Spleen (tissue), 11 donors: ENCODE measurements at regions not wholly inside any gene's neighbourhood (a gene's known extent, or its start where the extent isn't known, plus 50 kb on each side); places are given as distances from the start of the nearest gene placed in this dataset.
A peak's percentile ranks its signal among the peaks of the same experiment; 100 is the strongest.

Source experiments
- DNase-seq: peaks from one replicate; pipeline ENCODE4 v3.0.0-alpha.2; 2020
- H3K27ac ChIP-seq, 8 donors: fragments of 200-600 bp; sonication (generic) in 7 of 8; 1 replicate in 4 of 8; 2 replicates in 4 of 8; pipeline versions ENCODE4 v1.5.0 to v1.8.0; 2016 to 2021; ENCODE audit warnings: inconsistent platforms in 4 of 8, mild to moderate bottlenecking in 4 of 8, moderate library complexity in 1 of 8
- H3K27me3 ChIP-seq, 7 donors: fragments of 200-600 bp; sonication (generic) in 6 of 7; replicated peaks in 1 of 7; 1 replicate in 4 of 7; 2 replicates in 3 of 7; pipeline versions ENCODE4 v1.5.0 to v1.8.0; 2016 to 2021; ENCODE audit warnings: inconsistent platforms in 3 of 7, mild to moderate bottlenecking in 1 of 7
- H3K36me3 ChIP-seq, 6 donors: fragments of 200-600 bp; sonication (generic) in 5 of 6; 1 replicate in 4 of 6; 2 replicates in 2 of 6; pipeline versions ENCODE4 v1.5.0 to v1.8.0; 2016 to 2021; ENCODE audit warnings: inconsistent platforms in 2 of 6
- H3K4me1 ChIP-seq, 6 donors: fragments of 200-600 bp; sonication (generic) in 5 of 6; 1 replicate in 3 of 6; 2 replicates in 3 of 6; pipeline versions ENCODE4 v1.5.0 to v1.8.0; 2016 to 2021; ENCODE audit warnings: inconsistent platforms in 3 of 6
- H3K4me3 ChIP-seq, 8 donors: fragments of 200-600 bp; sonication (generic) in 7 of 8; 1 replicate in 4 of 8; 2 replicates in 4 of 8; pipeline versions ENCODE4 v1.5.0 to v1.8.0; 2016 to 2021; ENCODE audit warnings: inconsistent platforms in 4 of 8, mild to moderate bottlenecking in 4 of 8, moderate library complexity in 2 of 8
- H3K9me3 ChIP-seq, 8 donors: fragments of 200-600 bp; sonication (generic) in 7 of 8; 1 replicate in 4 of 8; 2 replicates in 4 of 8; pipeline versions ENCODE4 v1.5.0 to v1.8.0; 2016 to 2021; ENCODE audit warnings: inconsistent platforms in 4 of 8
- CTCF ChIP-seq, 11 experiments: fragments of 200-600 bp in 7 of 11; fragments of 450-650 bp in 4 of 11; sonication (generic) in 4 of 11; IDR thresholded peaks in 8 of 11; conservative IDR thresholded peaks in 3 of 11; 1 replicate in 7 of 11; 2 replicates in 4 of 11; pipeline versions ENCODE4 v1.4.0 to v1.8.0; 2016 to 2021; ENCODE audit warnings: antibody characterized with exemption in 11 of 11, inconsistent platforms in 4 of 11, mild to moderate bottlenecking in 1 of 11
- POLR2A ChIP-seq, 3 donors: fragments of 450-650 bp; IDR thresholded peaks; one replicate each; pipeline ENCODE4 v1.5.1; 2017; ENCODE audit warnings: antibody characterized with exemption in 3 of 3, mild to moderate bottlenecking in 1 of 3
- POLR2AphosphoS5 ChIP-seq, 3 donors: sonication (generic); formaldehyde crosslinking; IDR thresholded peaks; one replicate each; pipeline ENCODE4 v1.5.1; 2017; ENCODE audit warnings: antibody characterized with exemption in 3 of 3
- WGBS, 5 donors: extraction: QIAGEN DNeasy Blood & Tissue Kit in 3 of 5; methylation state at CpG; one replicate each; pipeline versions ENCODE4 v1.1.5 to v1.1.7; 2013 to 2018; 5-methylcytosine and 5-hydroxymethylcytosine counted together
- intact Hi-C: fragments of 100-400 bp; cut with DNase I; formaldehyde crosslinking; loops from one replicate; pipeline ENCODE4 v1.15.0; 2023; ENCODE audit warnings: low total_unique reads
- donor health status: healthy with polysubstance abuse.
- donor health status: DM: no; HTN: no; CAD: no; lungs with moderate emphysema.
- donor health status: DM: no; HTN: no; CAD: no.
- donor health status: Bipolar disorder and iron deficiency.
- donor health status: healthy.
- donor health status: DM: no; HTN: no; CAD: no.
- donor health status: DM: yes; HTN: yes; CAD: no.

GRCh38 chr12:43291516-43291915, 260.5 kb downstream of the ADAMTS20 start:
- Histone ChIP-seq H3K36me3 (no peaks in the 10 kb centered on the region), H3K4me1 (no peaks in the 10 kb centered on the region), H3K9me3 (no peaks in the 10 kb centered on the region), H3K27ac (no peak overlapping the region), H3K4me3 (no peak overlapping the region), H3K27me3 (no peaks in the 10 kb centered on the region)
- 80 to 95% (median 86%) methylated on average over 3 of the region's 3 CpGs for WGBS, 5 donors
- no peak for TF ChIP-seq POLR2AphosphoS5 (IDR thresholded peaks at IDR 0.05)
- TF ChIP-seq CTCF (IDR thresholded peaks at IDR 0.05 in 8 of 11, conservative IDR thresholded peaks at IDR 0.05 in 3 of 11), result no peak
- TF ChIP-seq POLR2A (IDR thresholded peaks at IDR 0.05), result no peak
- DNase-seq, result no peak
- intact Hi-C loops, result no loop called here

GRCh38 chr12:43290836-43291235, 261.2 kb downstream of the ADAMTS20 start:
- DNase-seq, result no peak
- no peaks in the 10 kb centered on the region for H3K4me1 ChIP-seq
- no peak overlapping the region for H3K4me3 ChIP-seq
- 90 to 100% (median 96%) methylated on average over 2 of the region's 2 CpGs for WGBS, 5 donors
- H3K9me3 ChIP-seq, result no peaks in the 10 kb centered on the region
- H3K27ac ChIP-seq, result no peak overlapping the region
- no peaks in the 10 kb centered on the region for H3K27me3 ChIP-seq
- intact Hi-C loops, result no loop called here
- H3K36me3 ChIP-seq, result no peaks in the 10 kb centered on the region
- TF ChIP-seq CTCF (IDR thresholded peaks at IDR 0.05 in 8 of 11, conservative IDR thresholded peaks at IDR 0.05 in 3 of 11) (no peak), POLR2AphosphoS5 (IDR thresholded peaks at IDR 0.05) (no peak), POLR2A (IDR thresholded peaks at IDR 0.05) (no peak)

- TF ChIP-seq POLR2A (IDR thresholded peaks at IDR 0.05) (no peak), CTCF (IDR thresholded peaks at IDR 0.05 in 8 of 11, conservative IDR thresholded peaks at IDR 0.05 in 3 of 11) (no peak), POLR2AphosphoS5 (IDR thresholded peaks at IDR 0.05) (no peak)
- no peaks in the 10 kb centered on the region for H3K36me3 ChIP-seq
- no peaks in the 10 kb centered on the region for H3K9me3 ChIP-seq
- peak overlapping the region in 2 of 8 donors; percentile 6 to 14 for H3K27ac ChIP-seq
- DNase-seq, result no peak
- no peaks in the 10 kb centered on the region for H3K27me3 ChIP-seq
- no peak overlapping the region for H3K4me3 ChIP-seq
- WGBS, 5 donors, result 48 to 67% (median 63%) methylated on average over 5 of the region's 5 CpGs
- H3K4me1 ChIP-seq, result no peaks in the 10 kb centered on the region
- intact Hi-C loops, result loop anchor here (10.0 kb wide), 1 partner anchor 805 kb away; no protein-coding TSS in a partner anchor
Measured at GRCh38 chr12:43289426-43289801, 262.6 kb downstream of the ADAMTS20 start.

GRCh38 chr12:43288671-43289425, 263.2 kb downstream of the ADAMTS20 start:
- no peak overlapping the region for H3K4me3 ChIP-seq
- H3K27me3 ChIP-seq, result no peaks in the 10 kb centered on the region
- WGBS, 5 donors, result 72 to 81% (median 74%) methylated on average over 15 of the region's 15 CpGs
- DNase-seq, result no peak
- H3K36me3 ChIP-seq, result no peaks in the 10 kb centered on the region
- TF ChIP-seq CTCF (IDR thresholded peaks at IDR 0.05 in 8 of 11, conservative IDR thresholded peaks at IDR 0.05 in 3 of 11) (no peak), POLR2AphosphoS5 (IDR thresholded peaks at IDR 0.05) (no peak), POLR2A (IDR thresholded peaks at IDR 0.05) (no peak)
- H3K27ac ChIP-seq, result peak overlapping the region in 2 of 8 donors; percentile 6 to 14
- no peaks in the 10 kb centered on the region for H3K4me1 ChIP-seq
- no peaks in the 10 kb centered on the region for H3K9me3 ChIP-seq
- intact Hi-C loops, result loop anchor here (10.0 kb wide), 1 partner anchor 804 kb away; no protein-coding TSS in a partner anchor
